Chondrocyte (in vitro differentiated cells): ENCODE measurements at regions not wholly inside any gene's neighbourhood (a gene's known extent, or its start where the extent isn't known, plus 50 kb on each side); places are given as distances from the start of the nearest gene placed in this dataset.

ENCODE experiments used
- DNase-seq: peaks from one replicate; pipeline ENCODE4 v3.0.0; 2021; ENCODE audit warnings: mixed read lengths, low spot score
- H3K27ac Mint-ChIP-seq: one replicate; pipeline ENCODE4 v1.8.0; 2021; ENCODE audit warnings: mild to moderate bottlenecking, moderate library complexity, mixed read lengths; ENCODE audit not compliant: unreplicated experiment
- H3K27me3 Mint-ChIP-seq: 2 replicates; pipeline ENCODE4 v1.8.0; 2021; ENCODE audit warnings: low read depth, mixed read lengths
- H3K36me3 Mint-ChIP-seq: 2 replicates; pipeline ENCODE4 v1.8.0; 2021; ENCODE audit warnings: low read depth, mixed read lengths
- H3K4me1 Mint-ChIP-seq: 2 replicates; pipeline ENCODE4 v1.8.0; 2021; ENCODE audit warnings: low read depth, mild to moderate bottlenecking, mixed read lengths
- H3K4me3 Mint-ChIP-seq: one replicate; pipeline ENCODE4 v1.8.0; 2021; ENCODE audit warnings: mild to moderate bottlenecking, moderate library complexity, mixed read lengths; ENCODE audit not compliant: unreplicated experiment
- H3K9me3 Mint-ChIP-seq: 2 replicates; pipeline ENCODE4 v1.8.0; 2021; ENCODE audit warnings: low read depth, mixed read lengths
- TF ChIP-seq, protein P1 (sequence below): fragments of 200-600 bp; sonication (generic); IDR thresholded peaks from 2 replicates; pipeline ENCODE4 v1.5.0; 2021; ENCODE audit warnings: antibody characterized with exemption, mild to moderate bottlenecking, moderate library complexity

DNA sequence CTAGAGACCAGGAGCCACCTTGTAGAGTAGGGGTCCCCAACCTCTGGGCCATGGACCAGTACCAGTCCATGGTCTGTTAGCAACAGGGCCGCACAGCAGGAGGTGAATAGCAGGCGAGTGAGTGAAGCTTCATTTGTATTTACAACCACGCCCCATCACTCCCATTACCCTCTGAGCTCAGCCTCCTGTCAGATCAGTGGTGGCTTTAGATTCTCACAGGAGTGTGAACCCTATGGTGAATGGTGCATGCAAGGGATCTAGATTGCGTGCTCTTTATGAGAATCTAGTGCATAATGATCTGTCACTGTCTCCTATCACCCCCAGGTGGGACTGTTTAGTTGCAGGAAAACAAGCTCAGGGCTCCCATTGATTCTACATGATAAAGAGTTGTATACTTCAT is 303.6 kb downstream of the KCNRG start:
- H3K4me3 Mint-ChIP-seq: no peak overlapping the region
- no peaks in the 10 kb centered on the region for H3K27me3 Mint-ChIP-seq
- no peak overlapping the region for H3K27ac Mint-ChIP-seq
- TF ChIP-seq, protein P1, sequence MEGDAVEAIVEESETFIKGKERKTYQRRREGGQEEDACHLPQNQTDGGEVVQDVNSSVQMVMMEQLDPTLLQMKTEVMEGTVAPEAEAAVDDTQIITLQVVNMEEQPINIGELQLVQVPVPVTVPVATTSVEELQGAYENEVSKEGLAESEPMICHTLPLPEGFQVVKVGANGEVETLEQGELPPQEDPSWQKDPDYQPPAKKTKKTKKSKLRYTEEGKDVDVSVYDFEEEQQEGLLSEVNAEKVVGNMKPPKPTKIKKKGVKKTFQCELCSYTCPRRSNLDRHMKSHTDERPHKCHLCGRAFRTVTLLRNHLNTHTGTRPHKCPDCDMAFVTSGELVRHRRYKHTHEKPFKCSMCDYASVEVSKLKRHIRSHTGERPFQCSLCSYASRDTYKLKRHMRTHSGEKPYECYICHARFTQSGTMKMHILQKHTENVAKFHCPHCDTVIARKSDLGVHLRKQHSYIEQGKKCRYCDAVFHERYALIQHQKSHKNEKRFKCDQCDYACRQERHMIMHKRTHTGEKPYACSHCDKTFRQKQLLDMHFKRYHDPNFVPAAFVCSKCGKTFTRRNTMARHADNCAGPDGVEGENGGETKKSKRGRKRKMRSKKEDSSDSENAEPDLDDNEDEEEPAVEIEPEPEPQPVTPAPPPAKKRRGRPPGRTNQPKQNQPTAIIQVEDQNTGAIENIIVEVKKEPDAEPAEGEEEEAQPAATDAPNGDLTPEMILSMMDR: no peak
- DNase-seq: no peak
- H3K36me3 Mint-ChIP-seq: no peaks in the 10 kb centered on the region
- H3K4me1 Mint-ChIP-seq: peaks cover 24% of the 10 kb centered on the region
- peaks cover 6% of the 10 kb centered on the region for H3K9me3 Mint-ChIP-seq

DNA sequence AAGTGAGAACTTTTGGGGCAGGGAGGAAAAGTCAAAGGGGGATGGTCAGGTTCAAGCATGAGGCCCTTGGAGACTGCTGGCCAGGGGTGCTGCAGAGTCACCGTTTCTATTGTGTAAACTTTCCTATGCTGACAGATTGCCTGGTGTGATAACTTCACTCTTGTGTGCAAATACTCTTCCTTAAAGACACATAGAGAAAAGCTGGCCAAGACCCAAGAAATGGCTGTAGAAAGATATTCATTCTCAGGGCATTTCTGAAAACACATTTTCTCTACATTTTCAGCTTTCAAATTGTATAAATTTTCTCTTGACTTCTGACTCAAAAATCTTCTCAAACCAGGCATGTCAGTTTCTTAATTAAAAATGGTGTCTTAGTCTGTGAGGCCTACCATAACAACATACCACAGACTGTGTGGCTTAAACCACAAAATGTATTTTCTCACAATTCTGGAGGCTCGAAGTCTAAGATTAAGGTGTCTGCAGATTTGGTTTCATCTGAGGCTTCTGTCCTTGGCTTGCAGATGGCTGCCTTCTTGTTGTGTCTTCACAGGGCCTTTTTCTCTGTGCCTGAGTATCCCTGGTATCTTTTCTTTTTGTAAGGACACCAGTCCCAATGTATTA is 304.5 kb downstream of the KCNRG start:
- TF ChIP-seq, protein P1: no peak
- Mint-ChIP-seq H3K36me3 (no peaks in the 10 kb centered on the region), H3K27me3 (no peaks in the 10 kb centered on the region), H3K4me1 (peaks cover 28% of the 10 kb centered on the region), H3K27ac (peak overlapping the region; percentile 89), H3K4me3 (no peak overlapping the region), H3K9me3 (peaks cover 9% of the 10 kb centered on the region)
- DNase-seq: no peak

DNA sequence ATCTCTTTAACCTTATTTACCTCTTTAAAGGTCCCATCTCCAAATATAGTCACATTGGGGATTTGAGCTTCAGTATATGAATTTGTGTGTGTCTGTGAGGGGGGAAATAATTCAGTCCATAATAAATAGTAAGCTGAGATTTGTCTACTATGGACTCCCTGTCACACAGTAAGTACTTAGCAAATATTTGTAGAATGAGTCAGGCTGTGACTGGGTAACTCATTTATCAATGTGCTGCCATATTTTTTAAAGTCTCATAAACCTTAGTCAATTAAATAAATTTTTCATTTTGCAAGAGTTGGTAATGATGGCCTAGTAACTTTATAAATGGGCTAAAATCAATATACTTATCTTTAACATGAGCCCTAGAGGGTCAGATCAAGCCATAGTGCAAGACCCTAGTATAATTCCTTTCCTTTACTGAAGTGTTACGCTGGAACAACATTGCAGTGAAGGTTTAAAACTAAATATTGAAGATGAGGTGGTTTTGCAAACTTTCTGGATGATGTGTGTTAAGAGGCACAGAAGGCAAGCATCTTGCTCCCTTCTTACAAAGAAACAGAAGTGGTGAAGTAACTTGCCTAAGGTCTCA is 305.1 kb downstream of the KCNRG start:
- H3K27ac Mint-ChIP-seq: peak overlapping the region; percentile 89

DNA sequence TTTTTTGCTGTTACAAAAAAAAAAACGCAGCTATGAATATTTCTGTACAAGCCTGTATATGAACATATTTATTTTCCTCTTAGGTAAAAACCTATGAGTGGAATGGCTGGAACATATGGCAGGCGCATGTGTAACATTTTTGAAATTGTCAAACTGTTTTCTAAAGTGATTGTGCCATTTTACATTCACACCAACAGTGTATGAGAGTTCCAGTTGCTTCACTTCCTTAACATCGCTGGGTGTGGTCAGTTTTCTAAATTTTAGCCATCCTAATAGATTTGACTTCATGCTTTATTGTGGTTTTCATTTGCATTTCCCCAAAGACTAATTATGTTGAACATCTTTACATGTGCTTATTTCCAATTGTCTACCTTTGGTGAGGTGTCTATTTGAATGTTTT is 306.8 kb downstream of the KCNRG start:
- TF ChIP-seq, protein P1: no peak
- no peaks in the 10 kb centered on the region for H3K36me3 Mint-ChIP-seq

More for the DNA sequence above, 305.1 kb downstream of the KCNRG start:
- Mint-ChIP-seq H3K4me3 (no peak overlapping the region), H3K4me1 (peaks cover 28% of the 10 kb centered on the region), H3K27me3 (no peaks in the 10 kb centered on the region), H3K36me3 (no peaks in the 10 kb centered on the region), H3K9me3 (peaks cover 12% of the 10 kb centered on the region)
- TF ChIP-seq, protein P1: no peak
- no peak for DNase-seq

DNA sequence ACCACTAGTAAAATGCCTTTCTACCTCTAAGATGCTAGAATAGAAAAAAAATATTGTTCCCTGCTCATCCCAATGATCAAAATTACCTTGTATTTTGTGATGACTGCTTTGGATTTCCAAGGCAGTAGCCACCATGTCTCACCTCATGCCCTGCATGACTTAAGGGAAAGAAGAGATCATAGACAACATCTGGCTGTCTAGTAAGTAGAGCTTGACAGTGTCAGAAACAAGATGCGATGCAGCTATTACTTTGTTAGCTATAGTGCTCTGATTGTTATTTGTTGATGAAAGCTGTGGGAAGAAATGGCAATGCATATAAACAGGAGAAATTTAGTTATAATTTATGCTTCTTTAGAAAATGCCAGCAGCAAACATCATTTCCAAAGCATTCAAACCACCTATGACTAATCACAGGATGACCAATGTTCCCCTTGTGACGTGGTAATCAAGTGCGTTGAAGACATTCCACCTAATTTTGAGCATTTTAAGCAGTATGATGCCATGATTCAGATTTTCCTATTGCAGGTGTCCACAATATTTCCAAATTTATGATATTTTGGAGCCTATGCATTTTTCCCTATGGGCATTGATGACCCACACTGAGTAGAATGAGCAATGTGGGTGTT is 308.3 kb downstream of the KCNRG start:
- Mint-ChIP-seq H3K4me3 (no peak overlapping the region), H3K9me3 (peaks cover 16% of the 10 kb centered on the region), H3K36me3 (no peaks in the 10 kb centered on the region), H3K27me3 (no peaks in the 10 kb centered on the region), H3K4me1 (peaks cover 34% of the 10 kb centered on the region), H3K27ac (peak overlapping the region; percentile 33)
- TF ChIP-seq, protein P1: no peak
- DNase-seq: no peak

More for the DNA sequence above, 306.8 kb downstream of the KCNRG start:
- DNase-seq: no peak
- no peak overlapping the region for H3K4me3 Mint-ChIP-seq
- H3K4me1 Mint-ChIP-seq: peaks cover 32% of the 10 kb centered on the region
- H3K27me3 Mint-ChIP-seq: no peaks in the 10 kb centered on the region
- no peak overlapping the region for H3K27ac Mint-ChIP-seq
- H3K9me3 Mint-ChIP-seq: peaks cover 16% of the 10 kb centered on the region
